ENCODE measurements at regions not wholly inside any gene's neighbourhood (a gene's known extent, or its start where the extent isn't known, plus 50 kb on each side); places are given as distances from the start of the nearest gene placed in this dataset.

GRCh38 chr2:2981000-2981399, 396.6 kb downstream of the EIPR1 start:
- DNase-seq (ENCODE audit: extremely low read depth, low read depth), result no peak

DNA sequence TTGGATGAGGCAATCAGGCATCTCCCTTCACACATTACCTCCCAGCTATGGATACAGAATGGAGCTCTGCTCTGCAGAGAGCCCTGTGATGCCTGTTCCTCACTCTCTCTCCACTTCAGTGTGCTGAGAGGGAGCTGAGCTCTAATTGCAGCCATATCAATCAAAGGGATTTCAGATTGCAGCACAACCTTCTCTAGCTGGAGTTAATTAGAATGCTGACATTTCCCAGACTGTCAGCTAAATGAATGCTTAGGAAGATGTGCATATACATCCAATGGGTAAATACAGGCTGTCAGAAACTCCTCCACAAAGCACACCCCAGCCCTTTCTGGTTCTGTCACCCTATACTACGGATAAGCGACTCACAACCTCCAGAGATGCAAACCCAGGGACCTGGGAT, 402.6 kb downstream of the EIPR1 start:
- DNase-seq (ENCODE audit: extremely low read depth, low read depth), result no peak
- no peak for TF ChIP-seq CTCF (IDR thresholded peaks at IDR 0.05; ENCODE audit: low read depth, low read length)

More at GRCh38 chr2:2981000-2981399, 396.6 kb downstream of the EIPR1 start:
- no peak for TF ChIP-seq CTCF (IDR thresholded peaks at IDR 0.05; ENCODE audit: low read depth, low read length)

- no peak for DNase-seq (ENCODE audit: extremely low read depth, low read depth)
- no peak for TF ChIP-seq CTCF (IDR thresholded peaks at IDR 0.05; ENCODE audit: low read depth, low read length)
These were observed 417.0 kb downstream of the EIPR1 start for GRCh38 chr2:2960441-2961133.

DNA sequence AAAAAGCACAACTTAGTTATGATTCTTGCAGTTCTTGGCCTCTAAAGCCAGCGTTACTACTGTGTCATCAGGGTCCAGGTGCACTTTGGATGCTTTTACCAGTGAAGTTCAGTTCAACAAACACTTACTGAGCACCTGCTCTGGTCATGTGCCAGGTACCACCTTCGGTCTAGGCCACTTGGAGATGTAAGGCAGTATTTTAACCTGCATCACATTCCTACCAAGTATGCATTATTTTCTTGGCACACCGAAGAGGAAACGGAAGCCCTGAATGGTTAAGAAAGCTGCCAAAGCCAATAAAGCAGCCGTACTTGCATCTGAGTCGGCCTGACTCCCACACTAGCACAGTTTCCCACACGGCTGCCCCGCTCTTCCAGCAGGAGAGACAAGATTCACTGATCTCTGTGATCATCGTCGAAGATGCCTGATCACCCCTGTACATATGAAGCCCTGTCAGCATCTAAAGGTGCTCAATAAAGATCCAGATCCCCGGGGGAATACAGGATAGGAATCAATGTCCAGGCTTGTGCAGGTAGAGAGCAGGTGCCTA, 427.1 kb downstream of the EIPR1 start:
- no peak for TF ChIP-seq CTCF (IDR thresholded peaks at IDR 0.05; ENCODE audit: low read depth, low read length)
- DNase-seq (ENCODE audit: extremely low read depth, low read depth), result no peak

GRCh38 chr2:2947406-2947805, 430.2 kb downstream of the EIPR1 start:
- TF ChIP-seq CTCF (IDR thresholded peaks at IDR 0.05; ENCODE audit: low read depth, low read length), result no peak
- DNase-seq (ENCODE audit: extremely low read depth, low read depth), result no peak

GRCh38 chr2:2942906-2943305, 434.7 kb downstream of the EIPR1 start:
- DNase-seq (ENCODE audit: extremely low read depth, low read depth), result no peak
- TF ChIP-seq CTCF (IDR thresholded peaks at IDR 0.05; ENCODE audit: low read depth, low read length), result no peak

- DNase-seq (ENCODE audit: extremely low read depth, low read depth), result no peak
- TF ChIP-seq CTCF (IDR thresholded peaks at IDR 0.05; ENCODE audit: low read depth, low read length), result no peak
These were observed 435.4 kb downstream of the EIPR1 start for GRCh38 chr2:2942225-2942624.

Measured in AG09319 (cell line).